ENCODE measurements at regions not wholly inside any gene's neighbourhood (a gene's known extent, or its start where the extent isn't known, plus 50 kb on each side); places are given as distances from the start of the nearest gene placed in this dataset.
"Not testable (repeated sequence)": the region's sequence is repeated elsewhere in the genome, so short reads cannot be mapped to it uniquely, and the experiment has no call there.

DNA sequence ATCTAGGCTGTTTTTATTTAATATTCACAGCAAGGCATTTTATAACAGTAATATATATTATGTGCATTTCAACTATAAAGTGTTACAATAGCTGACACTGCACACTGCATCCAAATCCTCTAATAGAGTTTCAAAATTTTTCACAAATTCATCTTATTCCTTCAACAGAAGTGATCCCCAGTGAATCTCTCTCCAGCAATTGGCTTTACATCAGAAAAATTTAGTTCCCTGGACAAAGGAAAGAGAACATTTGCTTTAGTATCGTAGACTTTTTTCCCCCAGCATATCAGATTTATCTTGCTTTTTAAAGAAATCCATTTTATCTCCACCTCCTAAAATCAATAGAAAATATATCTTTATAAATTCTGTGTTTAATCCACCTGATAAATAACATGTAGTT lies 868.6 kb downstream of the TBL1XR1 start:
- H3K9ac ChIP-seq (ENCODE audit: low read depth, low read length): no peak overlapping the region; the same call in 1 of the 2 replicates
- peaks cover 54% of the 10 kb centered on the region for H3K4me1 ChIP-seq (ENCODE audit: insufficient read depth, low read length)
- 83% methylated on average over 1 of the region's 1 CpG for WGBS
- peak overlapping the region; percentile 84; the same call in 1 of the 2 replicates for H3K4me3 ChIP-seq (ENCODE audit: low read length)
- peaks cover 10% of the 10 kb centered on the region for H3K36me3 ChIP-seq (ENCODE audit: insufficient read depth, low read length)
- no peaks in the 10 kb centered on the region for H3K9me3 ChIP-seq (ENCODE audit: insufficient read depth, low read depth, low read length)
- H3K27ac ChIP-seq (ENCODE audit: low read depth, low read length): peak overlapping the region; percentile 98
- H3K27me3 ChIP-seq (ENCODE audit: insufficient read depth, low read length): no peaks in the 10 kb centered on the region

DNA sequence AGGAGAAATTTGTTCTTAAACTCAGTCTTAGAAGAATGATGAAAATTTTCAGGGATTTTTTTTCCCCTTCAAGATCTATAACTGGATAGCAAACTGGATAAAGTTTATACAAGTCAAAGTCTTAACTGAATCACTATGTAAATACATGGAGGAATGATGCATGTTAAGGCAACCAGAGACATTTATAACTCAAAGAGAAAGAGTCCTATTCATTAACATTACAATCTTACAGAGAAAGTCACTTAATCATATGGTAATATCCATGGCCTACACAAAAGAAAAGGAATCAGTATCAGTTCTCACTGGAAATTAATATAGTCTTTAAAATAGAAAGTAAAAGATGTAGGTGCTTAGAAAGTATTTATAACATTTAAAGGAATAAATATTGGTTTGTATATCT lies 869.1 kb downstream of the TBL1XR1 start:
- Histone ChIP-seq H3K27me3 (ENCODE audit: insufficient read depth, low read length) (no peaks in the 10 kb centered on the region), H3K4me3 (ENCODE audit: low read length) (peak overlapping the region; percentile 84), H3K9me3 (ENCODE audit: insufficient read depth, low read depth, low read length) (no peaks in the 10 kb centered on the region), H3K36me3 (ENCODE audit: insufficient read depth, low read length) (peaks cover 12% of the 10 kb centered on the region), H3K27ac (ENCODE audit: low read depth, low read length) (peak overlapping the region; percentile 98), H3K9ac (ENCODE audit: low read depth, low read length) (peak overlapping the region; percentile 71), H3K4me1 (ENCODE audit: insufficient read depth, low read length) (peaks cover 54% of the 10 kb centered on the region)

DNA sequence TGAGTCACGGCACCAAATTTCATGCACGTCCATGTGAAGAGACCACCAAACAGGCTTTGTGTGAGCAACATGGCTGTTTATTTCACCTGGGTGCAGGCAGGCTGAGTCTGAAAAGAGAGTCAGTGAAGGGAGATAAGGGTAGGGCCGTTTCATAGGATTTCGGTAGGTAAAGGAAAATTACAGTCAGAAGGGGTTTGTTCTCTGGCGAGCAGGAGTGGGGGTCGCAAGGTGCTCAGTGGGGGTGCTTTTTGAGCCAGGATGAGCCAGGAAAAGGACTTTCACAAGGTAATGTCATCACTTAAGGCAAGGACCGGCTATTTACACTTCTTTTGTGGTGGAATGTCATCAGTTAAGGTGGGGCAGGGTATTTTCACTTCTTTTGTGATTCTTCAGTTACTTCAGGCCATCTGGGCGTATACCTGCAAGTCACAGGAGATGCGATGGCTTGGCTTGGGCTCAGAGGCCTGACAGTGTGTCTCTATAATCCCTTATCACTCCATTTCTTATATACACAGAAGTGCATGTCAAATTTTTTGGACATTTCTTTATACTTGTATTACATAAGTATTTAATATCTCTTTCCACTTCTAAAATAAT lies 870.3 kb downstream of the TBL1XR1 start:
- peak overlapping the region; percentile 84 for H3K4me3 ChIP-seq (ENCODE audit: low read length)
- peak overlapping the region; percentile 98 for H3K27ac ChIP-seq (ENCODE audit: low read depth, low read length)
- H3K27me3 ChIP-seq (ENCODE audit: insufficient read depth, low read length); H3K9me3 ChIP-seq (ENCODE audit: insufficient read depth, low read depth, low read length): not testable (repeated sequence)
- 1% methylated on average over 8 of the region's 9 CpGs for WGBS
- peaks cover 49% of the 10 kb centered on the region for H3K4me1 ChIP-seq (ENCODE audit: insufficient read depth, low read length)
- peak overlapping the region; percentile 95 for H3K9ac ChIP-seq (ENCODE audit: low read depth, low read length)
- H3K36me3 ChIP-seq (ENCODE audit: insufficient read depth, low read length): peaks cover 20% of the 10 kb centered on the region

DNA sequence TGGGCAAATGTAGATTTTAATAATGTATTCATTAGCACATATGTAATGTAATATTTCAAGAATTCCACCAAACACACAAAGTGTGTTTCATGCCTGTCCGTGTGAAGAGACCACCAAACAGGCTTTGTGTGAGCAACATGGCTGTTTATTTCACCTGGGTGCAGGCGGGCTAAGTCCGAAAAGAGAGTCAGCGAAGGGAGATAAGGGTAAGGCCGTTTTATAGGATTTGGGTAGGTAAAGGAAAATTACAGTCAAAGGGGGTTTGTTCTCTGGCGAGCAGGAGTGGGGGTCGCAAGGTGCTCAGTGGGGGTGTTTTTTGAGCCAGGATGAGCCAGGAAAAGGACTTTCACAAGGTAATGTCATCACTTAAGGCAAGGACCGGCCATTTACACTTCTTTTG lies 875.8 kb downstream of the TBL1XR1 start:
- H3K36me3 ChIP-seq (ENCODE audit: insufficient read depth, low read length): peaks cover 63% of the 10 kb centered on the region
- H3K27ac ChIP-seq (ENCODE audit: low read depth, low read length): peak overlapping the region; percentile 87
- not testable (repeated sequence) for H3K9me3 ChIP-seq (ENCODE audit: insufficient read depth, low read depth, low read length); H3K27me3 ChIP-seq (ENCODE audit: insufficient read depth, low read length)
- 6% methylated on average over 6 of the region's 8 CpGs for WGBS
- peaks cover 32% of the 10 kb centered on the region for H3K4me1 ChIP-seq (ENCODE audit: insufficient read depth, low read length)
- H3K4me3 ChIP-seq (ENCODE audit: low read length): peak overlapping the region; percentile 66
- H3K9ac ChIP-seq (ENCODE audit: low read depth, low read length): peak overlapping the region; percentile 79

GRCh38 chr3:176321099-176321498 lies 876.2 kb downstream of the TBL1XR1 start:
- Histone ChIP-seq H3K9me3 (ENCODE audit: insufficient read depth, low read depth, low read length) (no peaks in the 10 kb centered on the region), H3K27me3 (ENCODE audit: insufficient read depth, low read length) (no peaks in the 10 kb centered on the region), H3K4me1 (ENCODE audit: insufficient read depth, low read length) (peaks cover 36% of the 10 kb centered on the region), H3K4me3 (ENCODE audit: low read length) (peak overlapping the region; percentile 66), H3K9ac (ENCODE audit: low read depth, low read length) (peak overlapping the region; percentile 79), H3K27ac (ENCODE audit: low read depth, low read length) (peak overlapping the region; percentile 87), H3K36me3 (ENCODE audit: insufficient read depth, low read length) (peaks cover 68% of the 10 kb centered on the region)
- 0% methylated on average over 1 of the region's 2 CpGs for WGBS

GRCh38 chr3:176313426-176313825 lies 883.9 kb downstream of the TBL1XR1 start:
- no peak overlapping the region; the same call in 1 of the 2 replicates for H3K27ac ChIP-seq (ENCODE audit: low read depth, low read length)
- no peaks in the 10 kb centered on the region for H3K9me3 ChIP-seq (ENCODE audit: insufficient read depth, low read depth, low read length)
- no peak overlapping the region for H3K4me3 ChIP-seq (ENCODE audit: low read length)
- H3K36me3 ChIP-seq (ENCODE audit: insufficient read depth, low read length): peaks cover 96% of the 10 kb centered on the region
- 100% methylated on average over 1 of the region's 3 CpGs for WGBS
- peaks cover 30% of the 10 kb centered on the region for H3K4me1 ChIP-seq (ENCODE audit: insufficient read depth, low read length)
- H3K9ac ChIP-seq (ENCODE audit: low read depth, low read length): no peak overlapping the region
- no peaks in the 10 kb centered on the region for H3K27me3 ChIP-seq (ENCODE audit: insufficient read depth, low read length)

- no peaks in the 10 kb centered on the region for H3K27me3 ChIP-seq (ENCODE audit: insufficient read depth, low read length)
- H3K9ac ChIP-seq (ENCODE audit: low read depth, low read length): no peak overlapping the region
- H3K4me3 ChIP-seq (ENCODE audit: low read length): no peak overlapping the region
- H3K27ac ChIP-seq (ENCODE audit: low read depth, low read length): no peak overlapping the region
- H3K4me1 ChIP-seq (ENCODE audit: insufficient read depth, low read length): peaks cover 8% of the 10 kb centered on the region
- WGBS: 96% methylated on average over 2 of the region's 4 CpGs
- H3K36me3 ChIP-seq (ENCODE audit: insufficient read depth, low read length): peaks cover 94% of the 10 kb centered on the region
- H3K9me3 ChIP-seq (ENCODE audit: insufficient read depth, low read depth, low read length): no peaks in the 10 kb centered on the region
Measured at GRCh38 chr3:176310641-176311040, 886.6 kb downstream of the TBL1XR1 start.

GRCh38 chr3:176302271-176302670 lies 895.0 kb downstream of the TBL1XR1 start:
- Histone ChIP-seq H3K9ac (ENCODE audit: low read depth, low read length) (no peak overlapping the region), H3K4me1 (ENCODE audit: insufficient read depth, low read length) (peaks cover 15% of the 10 kb centered on the region; the same call in 1 of the 2 replicates), H3K4me3 (ENCODE audit: low read length) (no peak overlapping the region), H3K9me3 (ENCODE audit: insufficient read depth, low read depth, low read length) (no peaks in the 10 kb centered on the region), H3K36me3 (ENCODE audit: insufficient read depth, low read length) (peaks cover 51% of the 10 kb centered on the region), H3K27me3 (ENCODE audit: insufficient read depth, low read length) (no peaks in the 10 kb centered on the region), H3K27ac (ENCODE audit: low read depth, low read length) (no peak overlapping the region)
- WGBS: 94% methylated on average over 1 of the region's 2 CpGs

GRCh38 chr3:176296066-176296597 lies 901.1 kb downstream of the TBL1XR1 start:
- Histone ChIP-seq H3K36me3 (ENCODE audit: insufficient read depth, low read length) (peaks cover 39% of the 10 kb centered on the region; the same call in 1 of the 2 replicates), H3K4me1 (ENCODE audit: insufficient read depth, low read length) (peaks cover 49% of the 10 kb centered on the region), H3K27me3 (ENCODE audit: insufficient read depth, low read length) (no peaks in the 10 kb centered on the region), H3K9me3 (ENCODE audit: insufficient read depth, low read depth, low read length) (no peaks in the 10 kb centered on the region), H3K27ac (ENCODE audit: low read depth, low read length) (no peak overlapping the region), H3K4me3 (ENCODE audit: low read length) (no peak overlapping the region), H3K9ac (ENCODE audit: low read depth, low read length) (no peak overlapping the region)
- 85% methylated on average over 1 of the region's 1 CpG for WGBS

DNA sequence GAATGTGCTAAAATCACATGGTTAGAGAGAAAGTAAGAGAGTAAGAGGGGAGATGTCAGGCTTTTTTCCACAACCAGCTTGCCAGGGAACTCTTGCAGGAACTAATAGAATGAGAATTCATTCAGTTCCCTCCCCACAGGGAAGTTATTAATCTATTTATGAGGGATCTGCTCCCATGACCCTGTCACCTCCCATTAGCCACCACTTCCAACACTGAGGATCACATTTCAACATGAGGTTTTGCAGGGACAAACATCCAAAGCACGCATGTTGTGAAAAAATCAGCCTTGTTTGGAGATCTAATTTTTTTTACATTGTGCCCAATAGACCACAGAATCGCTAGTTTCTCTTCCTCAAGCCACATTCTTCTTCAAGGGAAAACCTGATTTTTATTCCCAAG lies 904.0 kb downstream of the TBL1XR1 start:
- WGBS: 92% methylated on average over 2 of the region's 2 CpGs
- H3K27me3 ChIP-seq (ENCODE audit: insufficient read depth, low read length): no peaks in the 10 kb centered on the region
- no peaks in the 10 kb centered on the region for H3K9me3 ChIP-seq (ENCODE audit: insufficient read depth, low read depth, low read length)
- H3K9ac ChIP-seq (ENCODE audit: low read depth, low read length): 0 out of 2 replicates have a peak overlapping the region, but pooled peaks have one; percentile 3
- H3K36me3 ChIP-seq (ENCODE audit: insufficient read depth, low read length): peaks cover 67% of the 10 kb centered on the region
- H3K4me3 ChIP-seq (ENCODE audit: low read length): no peak overlapping the region
- H3K27ac ChIP-seq (ENCODE audit: low read depth, low read length): peak overlapping the region; percentile 6
- peaks cover 43% of the 10 kb centered on the region for H3K4me1 ChIP-seq (ENCODE audit: insufficient read depth, low read length)

GRCh38 chr3:176286476-176287085 lies 910.7 kb downstream of the TBL1XR1 start:
- 94% methylated on average over 3 of the region's 3 CpGs for WGBS
- no peak overlapping the region for H3K4me3 ChIP-seq (ENCODE audit: low read length)

More at GRCh38 chr3:176286476-176287085, 910.7 kb downstream of the TBL1XR1 start:
- Histone ChIP-seq H3K9ac (ENCODE audit: low read depth, low read length) (no peak overlapping the region), H3K27me3 (ENCODE audit: insufficient read depth, low read length) (no peaks in the 10 kb centered on the region), H3K36me3 (ENCODE audit: insufficient read depth, low read length) (peaks cover 52% of the 10 kb centered on the region), H3K27ac (ENCODE audit: low read depth, low read length) (no peak overlapping the region), H3K4me1 (ENCODE audit: insufficient read depth, low read length) (no peaks in the 10 kb centered on the region), H3K9me3 (ENCODE audit: insufficient read depth, low read depth, low read length) (no peaks in the 10 kb centered on the region)

All from HUES64 (cell line).